NCI-H526 treated with DMSO at 0.1 percent for 48 hours (cell line): ENCODE measurements at regions not wholly inside any gene's neighbourhood (a gene's known extent, or its start where the extent isn't known, plus 50 kb on each side); places are given as distances from the start of the nearest gene placed in this dataset.

Experiments used
- DNase-seq: peaks from one replicate; lab custom pipeline; 2025; lab: John Stamatoyannopoulos, UW

DNA sequence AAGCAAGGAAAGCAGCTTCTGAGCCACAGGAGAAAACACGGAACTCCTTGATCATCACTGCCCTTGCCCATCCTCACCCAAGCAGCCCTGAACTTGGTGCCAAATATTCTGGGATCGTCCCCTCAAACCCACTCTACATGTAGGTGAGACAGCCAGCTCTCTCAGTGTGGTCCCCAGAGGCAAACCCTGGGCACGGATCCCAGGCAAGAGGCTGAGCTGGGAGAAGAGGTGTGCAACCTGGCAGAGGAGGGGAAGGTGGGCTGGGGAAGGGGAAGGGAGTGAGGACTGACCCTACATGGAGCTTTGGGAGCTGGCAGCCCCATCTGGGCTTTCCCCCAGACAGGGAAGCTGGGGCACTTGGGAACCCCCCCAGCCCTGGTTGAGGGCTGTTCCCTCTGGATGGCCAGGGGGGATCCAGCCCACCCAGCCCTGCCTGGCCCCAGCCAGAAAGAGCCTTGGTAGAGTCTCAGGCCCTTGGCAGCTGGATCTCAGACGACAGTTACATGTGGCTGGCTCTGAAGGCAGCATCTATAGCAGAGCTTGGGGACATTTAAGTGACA, 186.2 kb upstream of the CST7 start:
- DNase-seq: no peak

DNA sequence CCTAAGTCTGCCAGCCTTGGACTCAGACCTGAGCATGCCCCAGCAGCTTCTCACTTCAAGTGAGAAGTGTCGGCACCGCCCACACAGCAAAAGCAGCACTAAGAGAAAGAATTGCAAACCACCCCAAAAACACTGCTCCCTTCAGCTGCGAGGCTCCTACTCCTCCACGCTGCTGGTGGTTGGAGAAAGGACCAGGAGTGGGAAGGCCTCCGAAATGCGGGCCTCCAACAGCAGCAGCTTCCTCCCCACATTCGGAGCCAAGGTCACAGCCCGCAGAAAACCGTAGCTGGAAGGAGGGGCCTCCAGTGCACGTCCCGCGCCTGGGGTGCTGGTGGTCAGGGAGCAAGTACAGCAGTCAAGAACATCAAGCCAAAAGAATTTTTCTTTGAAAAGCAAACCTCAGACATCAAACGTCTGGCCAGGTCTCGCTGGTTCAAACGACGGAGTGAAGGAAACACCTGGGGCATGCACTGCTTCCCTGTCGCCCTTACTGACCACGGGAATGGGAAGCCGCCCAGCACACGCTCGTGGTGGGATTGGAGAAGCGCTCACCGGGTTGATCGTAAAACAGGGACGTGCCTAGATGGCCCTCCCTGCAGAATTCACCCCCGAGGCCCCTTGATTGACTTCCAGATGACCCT, 185.6 kb upstream of the CST7 start:
- no peak for DNase-seq

DNA sequence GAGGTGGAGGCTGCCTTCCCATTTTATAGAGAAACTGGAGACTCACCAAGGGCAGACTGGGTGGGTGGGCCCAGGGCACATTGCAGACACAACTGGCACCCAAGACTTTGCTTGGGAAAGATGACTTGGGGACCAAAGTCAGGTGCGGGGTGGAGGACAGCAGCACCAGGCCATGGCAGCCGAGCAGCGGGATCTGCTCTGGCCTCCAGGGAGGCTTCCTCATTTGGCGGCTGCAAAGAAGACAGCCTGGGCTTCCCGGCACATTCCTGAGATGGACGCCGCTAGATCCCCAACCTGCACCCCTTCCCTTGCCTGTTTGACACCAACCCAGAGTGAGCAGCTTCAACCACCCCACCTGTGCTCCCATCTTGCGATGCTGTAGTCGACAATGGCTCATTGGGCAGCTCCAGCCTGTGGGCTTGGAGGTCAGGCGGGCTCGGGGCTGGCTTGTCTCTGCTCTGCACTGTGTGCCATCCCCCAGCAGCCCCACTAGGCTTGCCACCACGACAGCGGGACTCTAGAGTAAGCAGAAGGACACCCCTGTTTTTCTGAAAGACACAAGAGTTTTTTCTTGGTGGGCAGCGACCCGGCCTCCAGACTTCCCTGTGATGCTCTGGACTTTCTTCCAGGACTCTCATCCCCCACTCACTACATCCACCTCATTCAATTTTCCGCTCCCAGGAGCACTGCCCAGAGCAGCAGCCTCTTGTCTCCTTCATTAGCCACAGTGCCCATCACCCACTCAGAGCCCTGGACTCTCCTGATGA, 184.9 kb upstream of the CST7 start:
- DNase-seq: no peak

DNA sequence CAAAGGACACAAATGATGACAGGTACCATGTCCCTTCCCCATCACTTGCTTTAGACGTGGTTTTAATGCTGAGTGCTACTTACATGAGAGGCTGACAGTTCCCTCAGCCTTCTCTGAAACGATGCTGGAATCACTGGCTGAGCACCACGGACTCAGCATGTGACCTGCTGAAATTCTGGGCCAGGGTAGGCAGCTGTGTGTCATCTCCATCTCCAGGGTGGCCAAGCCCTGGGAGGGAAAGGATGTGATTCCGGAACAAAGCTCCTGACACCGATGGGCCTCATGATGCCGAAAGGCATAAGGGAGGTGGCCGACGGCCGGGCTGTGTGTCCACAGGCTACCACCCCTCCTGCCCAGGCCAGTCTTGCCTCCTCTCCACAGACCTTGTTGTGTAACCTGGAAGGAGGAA, 184.3 kb upstream of the CST7 start:
- no peak for DNase-seq

DNA sequence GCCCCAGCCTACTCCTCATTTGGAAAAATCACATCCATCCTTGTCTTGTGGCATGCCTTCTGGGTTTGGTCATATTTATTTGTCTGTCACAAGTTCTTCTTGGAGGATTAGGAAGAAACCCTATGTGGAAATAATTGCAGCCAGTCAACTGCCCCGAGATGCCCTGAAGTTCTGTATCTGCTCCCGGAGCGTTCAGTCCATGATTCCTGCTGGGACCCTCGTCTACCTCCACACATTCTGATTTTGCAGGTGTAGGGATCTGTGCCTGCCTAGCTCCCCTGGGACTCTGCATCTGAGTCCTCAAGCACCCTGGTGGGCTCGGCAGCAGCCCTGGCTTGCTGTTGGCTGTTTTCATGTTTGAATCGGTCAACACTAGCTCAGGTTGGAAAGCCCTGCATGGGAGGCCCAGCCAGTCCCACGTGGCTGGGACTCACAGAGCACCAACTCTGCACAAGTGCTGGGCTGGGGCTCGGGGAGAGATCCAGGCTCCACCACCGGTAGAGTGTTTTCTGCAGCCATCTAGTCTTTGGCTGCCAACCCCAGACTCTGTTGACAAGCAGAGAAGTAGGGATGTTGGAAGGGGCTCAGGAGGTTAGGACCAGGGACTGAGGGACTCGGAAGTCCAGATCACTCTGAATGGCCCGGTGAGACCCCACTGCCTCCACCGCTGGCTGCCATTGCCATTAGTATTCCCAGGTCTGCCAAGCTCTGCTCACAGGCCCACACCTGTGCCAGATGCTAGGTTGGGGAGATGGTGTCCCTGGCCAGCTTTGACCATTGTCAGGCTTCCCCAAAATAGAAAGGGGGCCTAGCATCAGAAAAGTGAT, 183.5 kb upstream of the CST7 start:
- DNase-seq: no peak

DNA sequence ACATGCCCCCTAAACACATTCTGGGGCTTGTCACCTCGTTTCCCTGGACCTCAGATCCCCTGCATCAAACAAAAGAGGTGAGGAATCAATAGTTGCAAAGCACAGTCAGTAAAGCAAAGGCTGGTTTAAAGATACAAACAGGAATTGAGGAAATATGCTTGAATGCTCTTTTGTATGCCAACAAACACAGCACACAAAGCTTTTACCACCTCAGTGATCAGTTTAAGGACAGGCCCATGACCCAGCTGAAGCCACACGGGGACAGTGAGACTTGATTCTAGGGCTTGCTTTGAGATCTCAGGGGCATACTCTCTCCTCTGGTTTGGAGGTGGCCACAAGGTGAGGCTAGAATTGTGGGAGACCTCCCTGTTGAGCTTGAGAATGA, 182.9 kb upstream of the CST7 start:
- DNase-seq: no peak

DNA sequence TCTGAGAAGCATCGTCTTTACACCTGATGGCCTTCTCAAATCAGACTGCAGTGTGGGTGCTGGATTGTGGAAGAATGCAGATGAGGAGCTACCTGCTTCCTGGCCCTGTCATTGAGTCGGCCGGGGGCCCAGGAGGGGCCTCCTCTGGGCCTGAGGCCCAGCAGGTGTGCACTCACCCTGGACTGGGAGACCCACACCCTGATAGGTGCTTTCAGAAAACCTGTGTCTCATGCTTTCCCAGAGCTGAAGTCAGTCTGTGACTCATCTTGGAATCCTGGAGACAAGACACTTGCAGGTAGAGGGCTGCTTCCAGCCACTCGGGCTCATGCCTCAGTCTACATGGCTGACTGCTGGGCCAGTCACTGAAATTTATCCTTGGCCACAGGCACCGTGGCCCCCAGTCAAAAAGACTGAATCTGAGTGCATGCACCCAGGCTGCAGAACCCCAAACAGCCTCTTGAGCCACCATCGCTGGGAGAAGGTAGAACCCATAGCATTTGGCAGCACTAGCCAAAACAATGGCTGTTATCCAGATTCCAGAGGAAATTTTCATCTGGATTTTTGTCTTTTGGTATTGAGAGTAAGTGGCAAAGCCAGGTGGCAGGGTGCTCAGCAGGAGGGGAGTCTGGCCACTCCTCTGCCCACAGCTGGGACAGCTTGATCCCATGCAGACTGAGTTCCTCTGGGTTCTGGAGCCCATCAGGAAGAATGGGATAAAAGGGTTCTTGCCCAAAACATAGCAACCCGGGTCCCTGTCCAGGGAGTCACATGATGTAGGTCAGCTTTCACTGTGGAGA, 182.0 kb upstream of the CST7 start:
- no peak for DNase-seq

DNA sequence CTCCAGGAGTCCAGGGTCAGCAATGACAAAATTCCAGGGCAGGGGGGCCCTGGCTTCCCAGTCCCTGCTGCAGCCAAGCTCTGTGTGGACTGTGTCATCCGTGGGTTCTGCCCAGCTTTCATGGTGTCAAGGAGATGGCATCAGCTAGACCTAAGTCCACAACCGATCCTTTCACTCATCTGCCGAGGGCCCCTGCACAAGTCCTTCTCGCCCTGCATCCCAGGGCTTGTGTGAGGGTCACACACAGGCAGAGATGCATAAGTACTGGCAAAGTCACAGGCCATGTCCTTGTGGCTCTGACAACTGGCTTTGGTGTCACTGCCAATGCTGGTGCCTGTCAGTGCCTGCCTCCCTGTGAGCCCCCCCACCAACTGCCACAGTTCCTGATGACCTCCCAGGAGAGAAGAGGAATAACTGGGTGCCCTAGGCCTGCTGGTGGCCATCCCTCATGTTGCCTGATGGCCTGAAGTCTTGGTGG, 181.4 kb upstream of the CST7 start:
- no peak for DNase-seq

DNA sequence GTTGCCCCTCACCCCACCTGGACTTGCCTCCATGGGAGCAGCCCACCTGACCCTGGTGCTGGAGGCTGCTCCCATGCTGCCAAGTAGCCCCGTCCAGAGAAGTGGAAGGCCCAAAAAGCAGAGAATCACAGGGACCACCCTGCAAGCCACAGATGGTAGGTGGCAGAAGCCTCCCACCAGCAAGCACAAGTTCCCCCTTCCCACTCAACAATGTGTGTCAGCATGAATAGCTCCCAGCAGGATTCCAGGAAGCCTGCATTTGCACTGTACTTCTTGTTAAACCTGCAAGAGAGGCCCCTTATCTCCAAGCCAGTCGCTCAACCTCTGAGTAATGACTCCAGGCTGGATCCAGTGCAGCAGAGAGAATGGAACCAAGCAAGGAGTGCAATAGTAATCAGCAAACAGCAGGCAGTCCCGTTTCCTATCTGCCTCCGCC, 180.8 kb upstream of the CST7 start:
- DNase-seq: no peak

DNA sequence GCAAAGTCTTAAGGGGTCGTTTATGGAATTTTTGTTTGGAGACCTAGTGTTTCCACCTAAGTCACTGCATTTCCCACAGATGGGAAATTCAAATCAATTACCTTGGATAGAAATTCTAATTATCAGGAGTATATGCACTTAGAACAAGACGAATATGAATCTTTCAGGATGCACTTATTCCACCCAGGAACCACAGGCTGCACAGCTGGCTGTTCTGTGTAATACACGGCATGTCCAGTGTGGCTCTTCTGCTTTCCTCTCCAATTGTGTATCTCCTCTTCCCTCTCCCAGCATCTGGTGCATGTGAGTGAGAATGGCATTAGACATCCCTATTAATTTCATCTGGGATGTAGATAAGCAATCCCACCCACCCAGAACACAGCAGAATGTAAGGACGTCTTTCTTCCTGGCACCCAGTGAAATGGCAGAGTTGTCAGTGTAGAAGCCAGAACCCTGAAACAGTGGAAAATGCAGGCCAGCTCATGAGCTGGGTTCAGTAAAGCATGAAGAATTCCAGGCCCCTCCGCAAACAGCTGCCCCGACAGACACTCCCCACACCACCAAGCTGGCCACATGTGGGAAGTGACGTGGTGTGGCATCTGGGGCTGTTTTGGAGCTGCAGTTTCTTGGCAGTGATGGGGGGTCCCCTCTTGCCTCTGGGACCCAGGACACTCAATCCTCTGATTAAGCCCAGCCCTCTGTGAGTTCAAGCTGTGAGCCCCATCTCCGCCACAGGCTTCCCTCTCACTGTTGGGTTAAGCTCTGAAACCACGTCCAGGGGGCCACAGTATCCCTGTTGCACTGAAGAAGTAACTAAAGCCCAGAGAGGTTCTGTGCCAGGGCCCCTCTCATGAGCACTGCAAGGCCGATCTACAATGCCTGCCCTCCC, 180.1 kb upstream of the CST7 start:
- DNase-seq: no peak

DNA sequence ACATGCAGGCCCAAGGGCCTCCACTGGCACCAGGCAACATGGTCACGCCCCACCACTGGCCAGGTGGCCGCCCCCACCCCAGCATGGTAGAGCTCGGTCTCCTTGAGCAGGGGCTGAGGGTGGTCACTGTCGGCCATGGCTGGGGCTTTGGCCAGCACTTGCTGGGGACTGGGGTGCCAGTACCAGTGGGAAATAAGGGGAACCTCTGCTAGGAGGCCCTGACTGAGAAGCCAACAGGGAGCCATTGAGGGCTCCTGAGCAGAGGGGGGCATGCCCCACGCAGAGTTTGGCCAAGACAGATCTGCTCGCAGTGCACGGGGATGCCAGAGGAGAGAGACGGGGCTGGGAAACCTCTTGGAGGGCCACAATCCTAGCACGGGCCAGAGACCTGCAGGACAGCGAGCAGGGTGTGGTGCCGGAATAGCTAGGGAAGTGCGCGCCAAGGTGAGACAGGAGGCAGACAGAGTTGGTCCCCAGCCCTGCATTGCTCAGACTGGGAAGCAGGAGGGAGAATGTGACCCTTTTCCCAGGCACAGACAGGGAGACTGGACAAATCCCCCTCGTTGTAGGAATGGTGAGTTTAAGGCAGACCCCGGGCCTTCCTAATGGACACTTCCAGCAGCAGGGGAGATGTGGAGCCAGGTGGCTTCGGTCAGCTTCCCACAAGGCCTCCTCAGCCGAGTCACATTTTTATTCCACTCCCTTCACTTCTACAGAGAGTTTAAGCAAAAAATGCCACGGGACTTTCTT, 179.0 kb upstream of the CST7 start:
- DNase-seq: no peak

DNA sequence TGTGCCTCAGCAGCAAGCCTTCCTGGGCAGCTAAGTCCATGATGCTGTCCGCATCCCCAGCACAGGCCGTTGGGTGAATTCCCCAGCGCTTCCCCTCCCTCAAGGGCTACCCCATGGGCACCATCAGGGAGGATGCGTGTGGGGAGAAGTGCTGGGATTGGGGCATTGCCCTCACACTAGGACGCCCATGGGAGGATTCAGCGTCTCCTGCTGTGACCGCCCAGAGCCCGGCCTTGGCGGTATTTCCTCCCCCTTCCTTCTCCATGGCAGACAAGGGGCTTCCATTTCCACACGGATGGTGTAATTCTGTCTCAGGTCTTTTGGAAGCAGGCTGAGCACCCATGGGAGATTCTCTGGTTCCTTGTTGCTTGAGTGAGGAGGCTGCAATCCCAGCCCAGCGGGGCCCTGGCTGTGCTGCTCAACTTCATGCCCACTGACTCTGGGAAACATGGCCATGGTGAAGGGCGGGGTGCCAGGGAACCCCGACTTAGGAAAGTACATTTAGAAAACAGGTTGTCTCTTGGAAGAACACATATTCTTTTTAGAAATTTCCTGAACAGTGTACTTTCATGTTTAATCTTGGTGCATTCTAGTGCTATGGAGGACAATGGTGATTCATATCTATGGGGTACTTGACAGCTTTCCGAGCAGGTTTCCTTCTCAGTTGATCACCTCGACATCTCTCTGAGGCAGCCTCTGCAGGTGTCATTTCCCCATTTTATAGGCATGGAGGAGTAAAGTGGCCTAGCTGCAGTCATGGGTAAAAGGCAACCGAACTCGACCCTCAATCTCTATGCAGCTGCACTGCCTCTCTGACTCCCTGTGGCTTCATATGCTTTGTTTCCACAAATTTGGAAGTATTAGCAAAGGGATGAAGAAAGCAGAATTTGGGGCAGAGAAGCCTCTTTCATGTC, 178.2 kb upstream of the CST7 start:
- DNase-seq: no peak

DNA sequence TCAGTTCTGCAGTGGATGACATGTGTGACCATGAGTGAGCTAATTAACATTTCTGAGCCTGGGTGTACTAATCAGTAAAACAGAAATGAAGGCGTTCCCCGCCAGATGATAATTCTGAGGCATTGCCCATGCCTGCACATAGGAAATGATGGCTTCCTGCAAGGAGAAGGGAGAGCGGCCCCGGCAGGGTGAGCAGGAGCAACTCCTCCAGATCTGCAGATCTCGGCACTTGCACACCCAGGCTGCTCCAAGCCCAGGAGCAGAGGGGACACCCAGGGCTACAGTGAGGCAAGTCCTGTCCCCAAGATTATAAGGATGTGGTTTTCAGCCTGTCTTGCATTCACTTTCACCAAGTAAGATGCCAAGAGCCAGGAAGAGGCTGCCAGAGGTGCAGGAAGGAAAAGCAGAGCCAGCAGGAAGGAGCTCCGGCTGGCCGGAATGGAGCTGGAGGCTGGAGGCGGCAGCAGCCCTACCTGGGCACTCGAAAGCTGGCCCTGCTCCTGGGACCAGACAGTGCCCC, 177.5 kb upstream of the CST7 start:
- no peak for DNase-seq

DNA sequence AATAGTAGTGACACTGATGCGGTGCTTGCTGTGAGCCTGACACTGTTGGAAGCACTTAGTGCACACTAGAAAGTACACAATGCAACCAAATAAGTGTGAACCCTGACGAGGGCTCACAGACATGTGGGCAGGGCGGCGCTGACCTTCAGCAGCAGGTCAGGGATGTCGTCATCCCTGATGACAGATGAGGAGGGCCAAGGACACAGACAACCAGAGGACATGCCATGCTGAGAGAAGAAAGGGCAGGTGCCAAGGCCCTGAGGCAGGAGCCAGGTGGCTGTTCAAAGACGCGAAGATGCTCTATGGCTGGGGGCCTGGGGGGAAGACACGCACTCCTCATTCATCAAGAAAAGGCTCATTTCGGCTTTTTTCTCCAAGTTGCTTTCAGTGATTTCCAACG, 176.4 kb upstream of the CST7 start:
- no peak for DNase-seq

DNA sequence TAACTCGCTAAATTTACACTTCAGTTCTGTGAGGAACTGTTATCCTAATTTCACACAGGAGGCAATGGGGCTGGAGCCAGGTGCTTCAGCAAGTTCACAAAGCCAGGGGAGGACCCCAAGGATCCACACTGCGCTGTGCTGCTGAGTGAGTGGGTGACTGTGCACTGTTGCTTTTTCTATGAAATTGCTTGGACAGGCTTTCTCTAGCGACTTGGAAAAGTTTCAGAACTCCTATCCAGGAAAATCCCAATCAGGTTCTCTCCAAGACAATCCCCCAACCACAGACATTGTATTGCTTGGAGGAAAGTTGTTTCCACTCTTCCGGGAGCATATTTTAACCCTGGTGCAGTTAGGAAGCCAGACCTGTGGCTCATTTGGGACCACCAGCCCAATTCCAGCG, 175.9 kb upstream of the CST7 start:
- DNase-seq: no peak

DNA sequence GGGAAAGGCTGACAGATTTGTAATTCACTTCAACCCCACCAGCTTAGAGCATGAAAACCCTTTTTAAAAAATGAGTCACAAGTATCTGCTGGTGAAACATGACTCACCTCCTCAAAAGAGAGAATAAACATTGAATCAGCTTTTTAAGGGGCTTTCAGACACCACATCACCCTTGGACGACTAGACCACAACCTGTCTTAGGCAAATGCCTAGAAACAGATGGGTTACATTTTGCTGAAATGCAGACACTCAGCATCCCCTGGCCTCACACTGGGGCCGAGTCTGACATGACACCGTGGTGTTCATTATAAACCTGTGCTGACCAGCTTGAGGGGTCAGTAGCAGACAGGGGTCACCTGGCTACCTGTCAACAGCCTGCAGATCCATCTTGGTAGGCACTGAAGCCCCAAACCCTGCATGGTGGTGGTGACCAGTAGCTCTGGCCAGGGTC, 175.3 kb upstream of the CST7 start:
- no peak for DNase-seq

DNA sequence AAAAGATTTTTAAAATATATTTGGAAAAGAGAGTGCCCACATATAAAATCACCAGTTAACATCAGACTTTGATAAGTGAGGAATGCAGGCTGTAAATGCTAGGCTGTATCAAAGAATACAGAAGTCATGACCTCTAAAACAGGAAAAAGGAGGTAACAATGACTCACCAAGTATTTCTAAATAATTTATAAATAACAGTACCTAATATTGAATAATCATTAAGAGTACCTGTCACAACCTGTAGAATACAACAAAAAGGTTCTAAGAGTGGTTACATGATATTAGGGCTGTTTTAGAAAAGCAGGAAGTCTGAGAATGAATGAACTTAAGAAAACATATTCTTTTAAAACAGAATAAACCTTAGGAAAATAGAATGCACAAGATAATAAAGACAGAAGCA, 173.1 kb upstream of the CST7 start:
- no peak for DNase-seq

DNA sequence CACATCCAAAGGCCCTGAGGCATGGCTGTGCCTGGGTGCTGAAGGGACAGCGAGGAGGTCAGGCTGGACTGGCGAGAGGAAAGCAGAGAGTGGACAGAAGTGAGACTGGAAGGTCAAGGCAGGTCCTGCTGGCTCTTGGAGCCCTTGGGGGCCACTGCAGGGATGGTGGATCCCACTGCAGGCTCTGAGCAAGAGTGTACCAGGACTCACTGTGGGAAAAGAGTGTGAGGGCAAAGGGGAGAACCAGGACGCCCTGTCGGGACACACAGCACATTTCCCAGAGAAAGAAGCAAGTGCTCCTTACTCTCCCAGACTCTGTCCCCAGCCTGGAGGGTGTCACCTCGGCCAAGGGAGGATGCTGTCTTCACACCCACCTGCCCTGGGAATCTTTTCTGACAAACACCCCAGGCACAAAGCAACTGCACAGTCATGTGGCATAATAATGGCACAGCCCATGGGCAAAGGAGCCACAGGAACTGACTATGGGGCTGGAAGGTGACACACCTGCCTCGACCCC, 172.3 kb upstream of the CST7 start:
- DNase-seq: no peak
